Skeletal muscle tissue (tissue), 3 donors: ENCODE measurements at regions not wholly inside any gene's neighbourhood (a gene's known extent, or its start where the extent isn't known, plus 50 kb on each side); places are given as distances from the start of the nearest gene placed in this dataset.
"Not testable (repeated sequence)": the region's sequence is repeated elsewhere in the genome, so short reads cannot be mapped to it uniquely, and the experiment has no call there.

Experiments used
- H3K27ac ChIP-seq: one replicate; pipeline ENCODE4 v1.7.0; 2013; ENCODE audit warnings: mild to moderate bottlenecking, low read depth, low read length, inconsistent platforms
- H3K27me3 ChIP-seq, 3 donors: one replicate each; pipeline ENCODE4 v1.7.0; 2013; ENCODE audit warnings: low read length in 3 of 3; ENCODE audit not compliant: control insufficient read depth in 3 of 3, insufficient read depth in 3 of 3
- H3K36me3 ChIP-seq, 3 donors: one replicate each; pipeline ENCODE4 v1.7.0; 2013; ENCODE audit warnings: low read length in 3 of 3; ENCODE audit not compliant: control insufficient read depth in 3 of 3, insufficient read depth in 3 of 3
- H3K4me1 ChIP-seq, 3 donors: one replicate each; pipeline ENCODE4 v1.7.0; 2013; ENCODE audit warnings: low read length in 3 of 3, mild to moderate bottlenecking in 3 of 3; ENCODE audit not compliant: control insufficient read depth in 3 of 3, insufficient read depth in 3 of 3
- H3K4me3 ChIP-seq, 3 donors: one replicate each; pipeline ENCODE4 v1.7.0; 2013; ENCODE audit warnings: low read length in 3 of 3
- H3K9ac ChIP-seq, 3 donors: one replicate each; pipeline ENCODE4 v1.7.0; 2013; ENCODE audit warnings: low read length in 3 of 3, mild to moderate bottlenecking in 3 of 3, moderate library complexity in 2 of 3, low read depth in 1 of 3
- H3K9me3 ChIP-seq, 3 donors: one replicate each; pipeline ENCODE4 v1.7.0; 2013; ENCODE audit warnings: low read length in 3 of 3; ENCODE audit not compliant: control insufficient read depth in 3 of 3
- donor health status: Osteomylitis.

- Histone ChIP-seq H3K4me1 (no peaks in the 10 kb centered on the region), H3K9me3 (no peaks in the 10 kb centered on the region), H3K27ac (no peak overlapping the region), H3K36me3 (no peaks in the 10 kb centered on the region), H3K27me3 (no peaks in the 10 kb centered on the region), H3K4me3 (no peak overlapping the region), H3K9ac (no peak overlapping the region)
These were observed 171.1 kb upstream of the G2E3 start for GRCh38 chr14:30387871-30388270.

GRCh38 chr14:30389134-30389876 lies 169.7 kb upstream of the G2E3 start:
- Histone ChIP-seq H3K9me3 (no peaks in the 10 kb centered on the region), H3K9ac (no peak overlapping the region), H3K4me1 (no peaks in the 10 kb centered on the region), H3K4me3 (no peak overlapping the region), H3K27ac (no peak overlapping the region), H3K27me3 (no peaks in the 10 kb centered on the region), H3K36me3 (no peaks in the 10 kb centered on the region)

GRCh38 chr14:30389877-30390385 lies 169.0 kb upstream of the G2E3 start:
- Histone ChIP-seq H3K36me3 (no peaks in the 10 kb centered on the region), H3K9me3 (no peaks in the 10 kb centered on the region), H3K27ac (no peak overlapping the region), H3K9ac (no peak overlapping the region), H3K4me1 (no peaks in the 10 kb centered on the region), H3K27me3 (no peaks in the 10 kb centered on the region), H3K4me3 (no peak overlapping the region)

- no peaks in the 10 kb centered on the region for H3K4me1 ChIP-seq
- no peak overlapping the region for H3K9ac ChIP-seq
- no peak overlapping the region for H3K4me3 ChIP-seq
- no peaks in the 10 kb centered on the region for H3K36me3 ChIP-seq
- no peak overlapping the region for H3K27ac ChIP-seq
- no peaks in the 10 kb centered on the region for H3K9me3 ChIP-seq
- H3K27me3 ChIP-seq, result no peaks in the 10 kb centered on the region
These were observed 163.9 kb upstream of the G2E3 start for GRCh38 chr14:30395065-30395464.

GRCh38 chr14:30402846-30403245 lies 156.1 kb upstream of the G2E3 start:
- no peak overlapping the region for H3K4me3 ChIP-seq
- no peaks in the 10 kb centered on the region for H3K9me3 ChIP-seq
- no peaks in the 10 kb centered on the region for H3K36me3 ChIP-seq
- H3K27ac ChIP-seq, result no peak overlapping the region
- no peaks in the 10 kb centered on the region for H3K27me3 ChIP-seq
- no peak overlapping the region for H3K9ac ChIP-seq
- H3K4me1 ChIP-seq, result no peaks in the 10 kb centered on the region

GRCh38 chr14:30403791-30404190 lies 155.2 kb upstream of the G2E3 start:
- Histone ChIP-seq H3K9ac (no peak overlapping the region), H3K4me1 (no peaks in the 10 kb centered on the region), H3K4me3 (no peak overlapping the region), H3K27me3 (no peaks in the 10 kb centered on the region), H3K27ac (no peak overlapping the region), H3K36me3 (no peaks in the 10 kb centered on the region), H3K9me3 (no peaks in the 10 kb centered on the region)

- H3K4me3 ChIP-seq, H3K27me3 ChIP-seq, H3K9ac ChIP-seq, H3K9me3 ChIP-seq, H3K4me1 ChIP-seq, H3K27ac ChIP-seq, H3K36me3 ChIP-seq: not testable (repeated sequence)
These were observed 149.4 kb upstream of the G2E3 start for GRCh38 chr14:30409508-30410015.

- H3K27ac ChIP-seq, result no peak overlapping the region
- H3K36me3 ChIP-seq, result no peaks in the 10 kb centered on the region
- H3K27me3 ChIP-seq, result no peaks in the 10 kb centered on the region
- no peak overlapping the region for H3K9ac ChIP-seq
- H3K9me3 ChIP-seq, result no peaks in the 10 kb centered on the region
- no peaks in the 10 kb centered on the region for H3K4me1 ChIP-seq
- no peak overlapping the region for H3K4me3 ChIP-seq
These were observed 148.0 kb upstream of the G2E3 start for GRCh38 chr14:30410986-30411385.

- H3K27ac ChIP-seq, H3K4me1 ChIP-seq, H3K9ac ChIP-seq, H3K36me3 ChIP-seq, H3K4me3 ChIP-seq, H3K27me3 ChIP-seq, H3K9me3 ChIP-seq: not testable (repeated sequence)
These were observed 145.8 kb upstream of the G2E3 start for GRCh38 chr14:30413184-30413583.

GRCh38 chr14:30417121-30417520 lies 141.8 kb upstream of the G2E3 start:
- Histone ChIP-seq H3K27me3 (no peaks in the 10 kb centered on the region), H3K9ac (no peak overlapping the region), H3K27ac (no peak overlapping the region), H3K9me3 (no peaks in the 10 kb centered on the region), H3K4me3 (no peak overlapping the region), H3K36me3 (no peaks in the 10 kb centered on the region), H3K4me1 (no peaks in the 10 kb centered on the region)
